OCI-M2 (cell line): ENCODE measurements at regions not wholly inside any gene's neighbourhood (a gene's known extent, or its start where the extent isn't known, plus 50 kb on each side); places are given as distances from the start of the nearest gene placed in this dataset.
"Not testable (repeated sequence)": the region's sequence is repeated elsewhere in the genome, so short reads cannot be mapped to it uniquely, and the experiment has no call there.

Source experiments
- DNase-seq: peaks from one replicate; lab custom pipeline; 2025; ENCODE audit not compliant: unreplicated experiment; lab: John Stamatoyannopoulos, UW

DNA sequence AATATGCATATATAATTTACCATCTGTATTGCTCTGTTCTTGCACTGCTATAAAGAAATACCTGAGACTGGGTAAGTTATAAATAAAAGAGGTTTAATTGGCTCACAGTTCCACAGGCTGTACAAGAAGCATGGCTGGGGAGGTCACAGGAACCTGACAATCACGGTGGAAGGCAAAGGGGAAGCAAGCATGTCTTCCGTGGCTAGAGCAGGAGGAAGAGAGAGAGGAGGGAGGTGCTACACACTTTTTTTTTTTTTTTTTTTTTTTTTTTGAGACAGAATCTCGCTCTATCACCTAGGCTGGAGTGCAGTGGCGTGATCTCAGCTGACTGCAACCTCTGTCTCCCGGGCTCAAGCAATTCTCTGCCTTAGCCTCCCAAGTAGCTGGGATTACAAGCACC, 150.9 kb upstream of the DTNBP1 start:
- DNase-seq: not testable (repeated sequence)

DNA sequence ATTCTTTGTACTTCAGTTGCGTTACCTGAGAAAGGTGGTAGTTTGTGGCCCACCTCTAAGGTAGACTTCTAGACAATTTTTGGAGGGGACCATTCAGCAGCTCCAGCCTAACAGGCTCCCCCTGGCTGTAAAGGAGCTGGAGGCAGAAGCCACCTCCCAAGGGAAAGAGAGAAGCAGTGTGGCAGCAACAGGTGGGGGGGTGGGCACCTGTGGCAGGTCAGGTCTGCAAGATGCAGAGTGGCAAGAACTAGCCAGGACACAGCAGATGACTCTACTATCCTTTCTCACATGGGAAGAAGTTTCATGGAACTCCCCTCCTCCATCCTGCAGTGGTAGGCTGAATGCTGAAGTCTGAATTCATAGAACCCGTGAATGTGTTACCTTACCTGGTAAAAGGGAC, 148.3 kb upstream of the DTNBP1 start:
- DNase-seq: no peak

- no peak for DNase-seq
Observed at GRCh38 chr6:15810618-15811017, 147.8 kb upstream of the DTNBP1 start.

DNA sequence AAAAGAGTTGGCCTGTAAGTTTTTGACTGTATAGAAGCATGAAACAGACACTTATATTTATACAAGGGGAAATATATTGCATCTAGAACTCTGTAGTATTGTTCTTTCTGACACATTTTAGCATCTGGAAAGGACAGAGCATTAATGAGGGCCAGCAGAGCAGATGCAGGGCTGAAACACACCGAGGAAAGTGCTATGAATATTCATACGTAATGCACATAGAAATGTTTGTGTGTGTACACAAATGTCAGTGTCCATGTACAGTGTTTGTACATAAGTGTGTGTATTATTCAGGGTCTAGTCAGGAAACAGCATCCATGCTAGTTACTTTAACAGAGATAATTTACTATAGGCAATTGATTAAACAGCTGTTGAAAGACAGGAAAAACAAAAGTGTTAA, 146.5 kb upstream of the DTNBP1 start:
- DNase-seq: no peak

DNA sequence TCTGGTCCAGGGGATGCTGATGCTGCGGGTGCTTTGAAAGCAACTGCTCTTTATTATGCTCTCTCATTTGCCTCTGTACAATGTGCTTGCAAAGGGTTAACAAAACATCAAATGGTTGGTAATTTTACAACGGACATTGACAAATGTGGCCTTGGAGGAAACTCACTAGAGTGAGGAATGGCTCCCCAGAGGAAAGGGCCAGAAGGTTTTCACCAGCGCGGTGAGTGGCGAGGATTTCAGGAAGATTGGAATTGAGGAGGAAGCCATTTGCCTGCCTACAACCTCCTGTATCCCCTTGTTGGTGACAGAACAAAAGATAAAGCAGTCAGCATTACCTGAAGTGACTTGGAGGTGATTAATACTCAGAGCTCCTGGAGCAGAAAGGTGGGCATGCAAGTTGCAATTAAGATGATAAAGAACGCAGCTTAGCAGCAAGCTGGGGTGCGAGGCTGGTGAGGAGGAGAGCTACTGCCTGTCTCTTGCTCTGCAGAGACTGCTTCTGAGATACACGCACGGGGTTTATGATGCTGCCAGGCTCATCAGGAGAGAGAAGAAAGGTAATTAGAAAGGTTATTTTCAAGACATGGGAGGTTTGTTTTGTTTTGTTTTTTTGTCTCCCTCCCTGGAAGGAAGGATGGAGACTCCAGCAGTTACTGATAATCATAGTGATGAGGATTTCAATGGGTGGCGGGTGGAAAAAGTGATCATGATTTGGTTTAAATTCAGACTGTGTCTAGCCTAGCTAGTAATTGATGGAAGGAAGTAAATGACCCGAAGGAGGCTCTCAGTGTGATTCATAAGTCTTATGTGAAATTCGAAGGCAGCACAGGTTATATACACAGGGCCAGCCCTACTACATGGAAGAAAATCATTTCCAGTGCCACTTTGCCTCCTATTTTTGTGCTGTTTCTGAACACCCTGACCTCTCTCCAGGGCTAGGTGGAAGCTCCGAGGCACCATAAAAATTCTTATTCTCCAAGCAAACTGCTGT, 141.6 kb upstream of the DTNBP1 start:
- no peak for DNase-seq

- no peak for DNase-seq
Observed at GRCh38 chr6:15802466-15802865, 139.6 kb upstream of the DTNBP1 start.

- no peak for DNase-seq
Observed at GRCh38 chr6:15801912-15802311, 139.1 kb upstream of the DTNBP1 start.

GRCh38 chr6:15800841-15801617, 138.2 kb upstream of the DTNBP1 start:
- DNase-seq: no peak

GRCh38 chr6:15798533-15799255, 135.9 kb upstream of the DTNBP1 start:
- no peak for DNase-seq

GRCh38 chr6:15796844-15797243, 134.0 kb upstream of the DTNBP1 start:
- DNase-seq: no peak

GRCh38 chr6:15796130-15796771, 133.4 kb upstream of the DTNBP1 start:
- no peak for DNase-seq

GRCh38 chr6:15793826-15794225, 131.0 kb upstream of the DTNBP1 start:
- DNase-seq: no peak

GRCh38 chr6:15793288-15793687, 130.5 kb upstream of the DTNBP1 start:
- DNase-seq: no peak

DNA sequence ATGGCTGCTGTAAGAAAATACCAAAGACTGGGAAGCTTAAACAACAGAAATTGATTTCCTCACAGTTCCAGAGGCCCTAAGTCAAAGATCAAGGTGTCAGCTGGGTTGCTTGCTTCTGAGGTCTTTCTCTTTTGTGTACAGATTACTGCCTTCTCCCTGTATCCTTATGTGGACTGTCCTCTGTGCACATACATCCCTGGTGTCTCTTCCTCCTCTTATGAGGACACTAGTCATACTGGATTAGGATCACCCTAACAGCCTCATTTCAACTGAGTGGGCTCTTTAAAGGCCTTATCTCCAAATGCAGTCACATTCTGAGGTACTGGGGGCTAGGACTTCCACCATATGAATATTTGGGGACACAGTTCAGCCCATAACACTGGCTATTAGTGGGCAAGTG, 130.0 kb upstream of the DTNBP1 start:
- no peak for DNase-seq

DNA sequence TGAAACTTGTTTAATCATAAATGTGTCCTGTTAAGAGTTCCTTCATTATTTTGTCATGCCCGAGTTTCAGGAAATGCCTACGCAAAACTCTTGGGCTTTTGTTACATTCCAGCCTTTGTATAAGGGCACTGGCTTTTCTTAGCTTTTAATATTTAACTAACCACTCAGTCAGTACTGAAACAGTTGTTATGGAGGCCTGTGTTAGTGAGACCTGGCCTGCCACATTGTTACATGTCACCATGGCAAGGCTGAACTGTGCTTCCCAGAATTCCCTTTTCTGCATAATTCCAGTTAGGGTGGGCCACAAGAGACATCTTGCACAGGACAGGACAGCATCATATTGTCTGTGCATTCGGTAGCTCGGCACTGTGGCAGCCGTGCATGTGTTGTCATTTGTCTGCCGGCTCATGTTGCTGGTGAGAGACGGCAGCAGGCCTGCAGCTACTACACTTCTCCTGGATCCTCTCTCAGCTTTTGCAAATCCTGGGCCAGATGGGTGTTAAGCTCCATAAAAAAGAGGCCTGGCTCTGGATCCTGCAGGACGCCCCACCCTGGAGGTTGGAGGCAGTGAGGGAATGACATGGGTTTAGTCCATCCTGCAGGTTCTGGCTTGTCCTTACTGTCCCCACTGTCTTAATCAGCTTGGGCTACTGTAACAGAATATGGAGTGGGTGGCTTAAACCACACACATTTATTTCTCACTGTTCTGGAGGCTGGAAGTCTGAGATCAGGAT, 128.8 kb upstream of the DTNBP1 start:
- no peak for DNase-seq

- DNase-seq: no peak
Observed at GRCh38 chr6:15790116-15790515, 127.3 kb upstream of the DTNBP1 start.

GRCh38 chr6:15786846-15787245, 124.0 kb upstream of the DTNBP1 start:
- DNase-seq: no peak

- no peak for DNase-seq
Observed at GRCh38 chr6:15783484-15783883, 120.7 kb upstream of the DTNBP1 start.

DNA sequence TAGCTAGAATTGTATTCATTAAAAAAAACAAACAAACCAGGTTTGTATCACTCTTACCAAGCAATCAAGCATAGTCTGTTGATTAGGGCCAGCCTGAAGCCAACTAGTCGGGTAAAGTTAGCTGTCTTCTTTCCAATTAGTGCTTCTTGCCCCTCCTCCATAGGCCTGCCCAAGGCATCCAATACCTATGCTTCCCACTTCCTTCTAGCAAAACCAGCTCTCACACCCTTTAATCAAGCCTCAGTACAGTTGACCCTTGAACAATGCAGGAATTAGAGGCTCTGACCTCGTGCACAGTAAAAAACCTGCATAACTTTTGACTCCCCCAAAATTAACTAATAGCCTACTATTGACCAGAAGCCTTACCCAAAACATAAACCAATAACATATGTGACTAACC, 119.1 kb upstream of the DTNBP1 start:
- DNase-seq: no peak

DNA sequence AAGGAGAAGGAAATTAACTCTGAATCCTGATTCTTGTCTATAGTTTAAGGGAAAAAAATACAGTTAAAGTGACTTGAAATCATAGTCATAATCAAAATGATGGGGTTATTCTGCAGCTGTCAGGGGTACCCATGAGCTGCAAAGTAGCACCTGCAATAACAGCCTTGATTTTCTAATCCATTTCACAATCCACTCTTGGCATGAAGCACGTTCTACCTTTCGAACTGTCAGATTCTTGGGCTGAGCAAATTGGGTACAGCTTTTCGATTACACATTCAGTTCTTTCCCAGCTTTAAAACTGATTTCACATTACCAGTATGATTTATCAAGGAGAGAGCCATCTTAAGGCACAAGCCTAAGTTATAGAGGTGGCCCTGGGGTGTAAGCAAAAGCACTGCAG, 118.5 kb upstream of the DTNBP1 start:
- DNase-seq: no peak
